ENCODE measurements at regions not wholly inside any gene's neighbourhood (a gene's known extent, or its start where the extent isn't known, plus 50 kb on each side); places are given as distances from the start of the nearest gene placed in this dataset.

DNA sequence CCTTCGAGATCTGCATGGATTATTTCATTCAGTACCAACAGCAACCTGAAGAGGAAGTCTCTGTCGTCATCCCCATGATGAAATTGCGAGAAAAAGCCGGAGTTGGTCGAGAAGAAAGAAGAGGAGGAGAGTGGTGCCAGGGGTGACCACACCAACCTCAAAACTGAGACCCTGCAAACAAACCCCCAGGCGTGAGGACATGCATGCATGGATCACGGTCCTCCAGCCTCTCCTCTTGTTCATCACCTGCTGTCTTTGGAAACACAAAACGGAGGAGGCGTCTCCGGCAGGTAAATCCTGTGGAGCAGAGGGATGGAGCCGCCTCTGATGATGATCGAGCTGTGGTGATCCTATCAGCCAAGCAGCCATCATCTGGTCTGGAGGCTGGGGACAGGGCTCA is 114.4 kb upstream of the IRX2 start:
- H3K4me2 ChIP-seq (ENCODE audit: control insufficient read depth, insufficient read depth): no peak overlapping the region
- DNase-seq (ENCODE audit: low read depth, low spot score): no peak
- H3K36me3 ChIP-seq (ENCODE audit: control insufficient read depth in 2 of 2, insufficient read depth in 2 of 2, low read length in 1 of 2): no peaks in the 10 kb centered on the region
- H3K79me2 ChIP-seq (ENCODE audit: control insufficient read depth, insufficient read depth, low read length): no peaks in the 10 kb centered on the region
- no peaks in the 10 kb centered on the region; the same call in 2 of the 3 replicates for H3K9me3 ChIP-seq (replicated peaks; ENCODE audit: control insufficient read depth, insufficient read depth, low read length)
- in situ Hi-C loops (cut with MboI) (no loop called here), intact Hi-C loops (cut with micrococcal nuclease; ENCODE audit: unreplicated experiment) (no loop called here)
- BruUV-seq (replicated peaks): no TSS peak
- H3K9ac ChIP-seq (ENCODE audit: control insufficient read depth, insufficient read depth, low read length): no peak overlapping the region
- H3K27ac ChIP-seq (ENCODE audit: control insufficient read depth, insufficient read depth): no peak overlapping the region
- H4K20me1 ChIP-seq (ENCODE audit: control insufficient read depth, insufficient read depth): no peaks in the 10 kb centered on the region
- H3K27me3 ChIP-seq (replicated peaks in 1 of 2; ENCODE audit: control insufficient read depth in 2 of 2, insufficient read depth in 2 of 2, low read length in 1 of 2): no peaks in the 10 kb centered on the region
- TF ChIP-seq ZBED1 (IDR thresholded peaks at IDR 0.05; ENCODE audit: borderline replicate concordance): no peak
- TF ChIP-seq SMARCA5 (IDR thresholded peaks at IDR 0.05): no peak
- TF ChIP-seq POU2F2 (IDR thresholded peaks at IDR 0.05; ENCODE audit: borderline replicate concordance, low read depth, low read length): no peak
- TF ChIP-seq ZBTB11 (CRISPR knock-in tag; IDR thresholded peaks at IDR 0.05): no peak
- no peak for TF ChIP-seq NR2C2 (IDR thresholded peaks at IDR 0.05; ENCODE audit: borderline replicate concordance, control insufficient read depth, insufficient read length, low read depth)
- TF ChIP-seq NFYA (IDR thresholded peaks at IDR 0.05; ENCODE audit: borderline replicate concordance, low read depth, low read length): no peak
- ChIA-PET SMC1A (ENCODE audit: uncharacterized antibody, unreplicated experiment) (no interaction called here), RAD21 (ENCODE audit: unreplicated experiment) (no interaction called here), POLR2A (no interaction called here), CTCF (no interaction called here)
- no peak for FAIRE-seq
- no peak overlapping the region for H3K4me3 ChIP-seq
- H2AFZ ChIP-seq (ENCODE audit: control insufficient read depth, low read depth, low read length): no peak overlapping the region
- 30% methylated on average over 12 of the region's 12 CpGs for WGBS (ENCODE audit: insufficient coverage, insufficient replicate concordance, low lambda C conversion rate, missing lambda C conversion rate)
- ATAC-seq: no peak
- H3K4me1 ChIP-seq (ENCODE audit: control insufficient read depth, insufficient read depth, low read length): no peaks in the 10 kb centered on the region
